Ovary (tissue), 7 donors: ENCODE measurements at regions not wholly inside any gene's neighbourhood (a gene's known extent, or its start where the extent isn't known, plus 50 kb on each side); places are given as distances from the start of the nearest gene placed in this dataset.
"Not testable (repeated sequence)": the region's sequence is repeated elsewhere in the genome, so short reads cannot be mapped to it uniquely, and the experiment has no call there.

Source experiments
- DNase-seq, 5 donors: peaks; one replicate each; pipeline ENCODE4 v3.0.0-alpha.2; 2019 to 2020
- H3K27ac ChIP-seq, 2 donors: fragments of 200-600 bp; one replicate each; pipeline versions ENCODE4 v1.5.1 to v1.8.0; 2019 to 2022
- H3K27me3 ChIP-seq: fragments of 200-600 bp; one replicate; pipeline ENCODE4 v1.8.0; 2022
- H3K36me3 ChIP-seq: fragments of 200-600 bp; sonication (generic); one replicate; pipeline ENCODE4 v1.5.1; 2019
- H3K4me1 ChIP-seq: one replicate; pipeline ENCODE4 v1.8.1; 2013; ENCODE audit warnings: mild to moderate bottlenecking, moderate library complexity; ENCODE audit not compliant: insufficient read depth
- H3K4me3 ChIP-seq: fragments of 200-600 bp; sonication (generic); one replicate; pipeline ENCODE4 v1.5.1; 2017
- H3K9me3 ChIP-seq, 2 donors: fragments of 200-600 bp in 1 of 2; sonication (generic) in 1 of 2; one replicate each; pipeline versions ENCODE4 v1.5.1 to v1.8.1; 2013 to 2019; ENCODE audit warnings: mild to moderate bottlenecking in 1 of 2, moderate library complexity in 1 of 2
- EP300 ChIP-seq: sonication (generic); formaldehyde crosslinking; IDR thresholded peaks from one replicate; pipeline ENCODE4 v1.6.1; 2017; ENCODE audit warnings: antibody characterized with exemption
- POLR2A ChIP-seq: fragments of 450-650 bp; IDR thresholded peaks from one replicate; pipeline ENCODE4 v1.6.1; 2017; ENCODE audit warnings: antibody characterized with exemption, mild to moderate bottlenecking, moderate library complexity
- WGBS, 3 donors: extraction: QIAGEN DNeasy Blood & Tissue Kit in 1 of 3; methylation state at CpG; one replicate each; pipeline versions ENCODE4 v1.1.5 to v1.1.7; 2013 to 2017; 5-methylcytosine and 5-hydroxymethylcytosine counted together
- intact Hi-C, 4 donors: fragments of 100-400 bp; cut with DNase I; formaldehyde crosslinking; loops; one replicate each; pipeline versions ENCODE4 v1.11.0 to v1.15.1; 2022 to 2023
- TF ChIP-seq, protein P1 (sequence below), 3 donors: fragments of 450-650 bp in 2 of 3; fragments of 200-600 bp in 1 of 3; IDR thresholded peaks; one replicate each; pipeline versions ENCODE4 v1.5.1 to v1.8.0; 2016 to 2022; ENCODE audit warnings: antibody characterized with exemption in 3 of 3, mild to moderate bottlenecking in 1 of 3
- donor health status: DM: no; HTN: no; CAD: no; lungs with moderate emphysema.
- donor health status: DM: no; HTN: no; CAD: no.
- donor health status: Bipolar disorder and iron deficiency.
- donor health status: DM: no; HTN: no; CAD: no.
- donor health status: DM: yes; HTN: yes; CAD: no.

DNA sequence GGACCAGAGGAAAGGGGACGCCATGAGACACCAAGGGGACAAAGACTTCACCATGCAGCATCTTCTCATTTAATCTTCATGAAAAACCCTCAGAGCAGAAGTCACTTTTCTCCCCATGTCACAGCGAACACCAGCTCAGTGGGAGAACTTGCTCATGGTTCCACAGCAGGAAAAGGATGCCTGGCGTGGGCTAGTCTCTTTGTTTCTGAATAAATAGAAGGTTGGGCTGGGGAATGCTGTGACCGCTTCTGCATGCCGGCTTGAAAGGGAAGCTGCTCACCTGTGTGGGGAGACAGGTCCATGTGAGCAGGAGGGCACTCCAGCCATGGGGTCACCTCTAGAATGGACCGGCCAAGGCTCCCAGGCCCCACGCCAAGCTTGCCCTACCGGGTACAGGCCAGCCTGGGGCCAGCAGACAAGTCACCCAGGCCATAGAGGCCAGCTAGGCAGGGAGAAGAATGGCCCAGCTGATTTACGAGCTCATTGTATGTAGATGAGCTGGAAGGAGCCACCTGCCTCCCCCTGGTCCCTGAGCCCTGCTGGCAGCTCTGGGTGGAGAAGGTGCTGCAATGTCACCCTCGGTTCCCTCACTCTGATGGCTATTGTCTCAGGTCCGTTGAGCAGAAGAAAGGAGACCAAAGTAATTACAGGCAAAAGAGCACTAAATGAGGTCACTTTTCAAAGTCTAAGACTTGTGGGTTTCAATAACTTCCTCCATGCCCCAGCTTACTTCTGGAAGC is 82.0 kb upstream of the PDZD8 start:
- Histone ChIP-seq H3K4me1 (no peaks in the 10 kb centered on the region), H3K27ac (no peak overlapping the region), H3K36me3 (no peaks in the 10 kb centered on the region), H3K4me3 (no peak overlapping the region), H3K27me3 (no peaks in the 10 kb centered on the region), H3K9me3 (peaks cover 0 to 3% of the 10 kb centered on the region in 2 donors)
- no peak for DNase-seq
- 85 to 87% (median 86%) methylated on average over 11 of the region's 11 CpGs for WGBS, 3 donors
- TF ChIP-seq POLR2A (no peak), EP300 (no peak)
- TF ChIP-seq, protein P1, sequence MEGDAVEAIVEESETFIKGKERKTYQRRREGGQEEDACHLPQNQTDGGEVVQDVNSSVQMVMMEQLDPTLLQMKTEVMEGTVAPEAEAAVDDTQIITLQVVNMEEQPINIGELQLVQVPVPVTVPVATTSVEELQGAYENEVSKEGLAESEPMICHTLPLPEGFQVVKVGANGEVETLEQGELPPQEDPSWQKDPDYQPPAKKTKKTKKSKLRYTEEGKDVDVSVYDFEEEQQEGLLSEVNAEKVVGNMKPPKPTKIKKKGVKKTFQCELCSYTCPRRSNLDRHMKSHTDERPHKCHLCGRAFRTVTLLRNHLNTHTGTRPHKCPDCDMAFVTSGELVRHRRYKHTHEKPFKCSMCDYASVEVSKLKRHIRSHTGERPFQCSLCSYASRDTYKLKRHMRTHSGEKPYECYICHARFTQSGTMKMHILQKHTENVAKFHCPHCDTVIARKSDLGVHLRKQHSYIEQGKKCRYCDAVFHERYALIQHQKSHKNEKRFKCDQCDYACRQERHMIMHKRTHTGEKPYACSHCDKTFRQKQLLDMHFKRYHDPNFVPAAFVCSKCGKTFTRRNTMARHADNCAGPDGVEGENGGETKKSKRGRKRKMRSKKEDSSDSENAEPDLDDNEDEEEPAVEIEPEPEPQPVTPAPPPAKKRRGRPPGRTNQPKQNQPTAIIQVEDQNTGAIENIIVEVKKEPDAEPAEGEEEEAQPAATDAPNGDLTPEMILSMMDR (IDR thresholded peaks at IDR 0.05): no peak
- intact Hi-C loops: no loop called here

DNA sequence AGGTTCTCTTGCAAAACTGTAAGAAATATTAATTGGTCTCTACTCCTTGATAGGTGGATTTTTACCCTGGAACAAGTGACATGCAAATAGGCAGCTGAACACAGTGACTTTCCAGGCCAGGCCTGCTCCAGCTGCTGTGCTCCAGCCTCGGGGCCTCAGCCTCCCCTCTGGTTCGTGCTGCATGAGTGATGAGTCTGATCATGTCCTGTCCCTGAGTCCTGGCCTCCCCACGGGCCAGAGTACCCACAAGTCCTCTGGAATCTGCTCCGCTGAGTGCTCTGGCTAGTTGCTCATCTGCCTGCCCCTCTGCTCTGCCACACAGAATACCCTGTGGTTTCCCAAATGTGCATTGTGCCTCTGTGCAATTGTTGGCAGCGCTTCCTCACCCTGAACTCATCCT is 80.1 kb upstream of the PDZD8 start:
- Histone ChIP-seq H3K27ac (no peak overlapping the region), H3K9me3 (peaks cover 0 to 3% of the 10 kb centered on the region in 2 donors), H3K4me3 (no peak overlapping the region), H3K4me1 (no peaks in the 10 kb centered on the region), H3K36me3 (no peaks in the 10 kb centered on the region), H3K27me3 (no peaks in the 10 kb centered on the region)
- WGBS, 3 donors: 81 to 84% (median 84%) methylated on average over 5 of the region's 5 CpGs
- DNase-seq: no peak
- intact Hi-C loops: no loop called here
- TF ChIP-seq EP300 (no peak), POLR2A (no peak)
- TF ChIP-seq, protein P1 (IDR thresholded peaks at IDR 0.05): no peak

DNA sequence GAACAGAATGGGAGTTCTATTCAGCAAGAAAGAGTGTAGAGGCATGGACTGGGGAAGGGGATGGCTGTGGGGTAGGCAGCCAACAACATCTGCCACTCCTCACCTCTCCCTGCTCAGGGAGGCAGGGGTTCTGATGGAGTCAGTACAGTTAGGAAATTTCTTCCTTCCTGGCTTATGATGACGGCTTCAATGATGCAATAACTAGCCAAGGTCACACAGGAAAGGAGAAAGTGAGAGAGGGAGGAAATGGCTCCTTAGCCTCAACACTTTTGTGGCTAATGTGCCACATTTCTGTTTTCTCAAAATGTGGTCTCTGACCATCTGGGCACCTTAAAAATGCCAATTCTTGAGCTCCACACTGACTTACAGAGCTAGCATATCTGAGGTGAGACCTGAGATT is 79.3 kb upstream of the PDZD8 start:
- H3K27ac ChIP-seq: no peak overlapping the region
- no peak for DNase-seq
- no peak overlapping the region for H3K4me3 ChIP-seq
- intact Hi-C loops: no loop called here
- no peaks in the 10 kb centered on the region for H3K27me3 ChIP-seq
- no peaks in the 10 kb centered on the region for H3K36me3 ChIP-seq
- 62 to 67% (median 62%) methylated on average over 1 of the region's 1 CpG for WGBS, 3 donors
- no peak for TF ChIP-seq EP300
- TF ChIP-seq, protein P1 (IDR thresholded peaks at IDR 0.05): no peak
- TF ChIP-seq POLR2A: no peak
- peaks cover 0 to 3% of the 10 kb centered on the region in 2 donors for H3K9me3 ChIP-seq
- no peaks in the 10 kb centered on the region for H3K4me1 ChIP-seq

DNA sequence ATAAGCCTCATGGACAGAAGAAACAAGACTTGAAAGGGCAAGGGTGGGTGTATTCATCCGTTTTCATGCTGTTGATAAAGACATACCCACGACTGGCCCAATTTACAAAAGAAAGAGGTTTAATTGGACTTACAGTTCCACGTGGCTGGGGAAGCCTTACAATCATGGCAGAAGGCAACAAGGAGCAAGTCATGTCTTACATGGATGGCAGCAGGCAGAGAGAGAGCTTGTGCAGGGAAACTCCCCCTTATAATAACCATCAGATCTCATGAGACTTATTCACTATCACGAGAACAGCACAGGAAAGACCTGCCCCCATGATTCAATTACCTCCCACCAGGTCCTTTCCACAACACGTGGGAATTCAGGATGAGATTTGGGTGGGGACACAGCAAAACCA is 78.2 kb upstream of the PDZD8 start:
- H3K36me3 ChIP-seq, H3K4me1 ChIP-seq, H3K27me3 ChIP-seq, DNase-seq, H3K4me3 ChIP-seq, intact Hi-C loops, H3K27ac ChIP-seq, H3K9me3 ChIP-seq: not testable (repeated sequence)
- 81 to 86% (median 82%) methylated on average over 5 of the region's 5 CpGs for WGBS, 3 donors

DNA sequence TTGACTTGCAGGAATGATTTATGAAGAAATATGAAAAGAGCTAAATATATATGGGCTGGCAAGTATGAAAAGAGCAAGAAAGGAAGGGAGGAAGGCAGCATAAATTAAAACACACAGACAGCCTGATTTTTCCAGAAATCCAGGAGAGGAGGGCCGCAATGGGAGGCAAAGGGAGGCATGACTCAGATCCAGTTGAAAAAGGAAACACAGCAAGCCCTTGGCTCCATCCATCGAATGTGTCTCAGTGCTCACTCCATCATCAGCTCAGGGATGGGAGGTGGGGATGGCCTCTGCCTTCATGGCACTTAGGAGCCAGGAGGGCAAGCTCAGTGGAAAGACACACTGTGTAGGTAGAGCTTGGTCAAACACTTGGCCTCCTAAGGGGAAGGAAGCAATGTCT is 75.7 kb upstream of the PDZD8 start:
- whole genome bisulfite sequencing, 3 donors: 49 to 73% (median 63%) methylated on average over 2 of the region's 2 CpGs
- no peak overlapping the region for H3K27ac ChIP-seq
- no peak for TF ChIP-seq EP300
- TF ChIP-seq, protein P1 (IDR thresholded peaks at IDR 0.05): no peak
- no peak for TF ChIP-seq POLR2A
- no peak overlapping the region for H3K4me3 ChIP-seq
- H3K27me3 ChIP-seq: no peaks in the 10 kb centered on the region
- peaks cover 0 to 3% of the 10 kb centered on the region in 2 donors for H3K9me3 ChIP-seq
- H3K36me3 ChIP-seq: no peaks in the 10 kb centered on the region
- intact Hi-C loops: no loop called here
- H3K4me1 ChIP-seq: peaks cover 2% of the 10 kb centered on the region
- DNase-seq: no peak
